Kidney (tissue), 13 donors: ENCODE measurements at regions not wholly inside any gene's neighbourhood (a gene's known extent, or its start where the extent isn't known, plus 50 kb on each side); places are given as distances from the start of the nearest gene placed in this dataset.
A peak's percentile ranks its signal among the peaks of the same experiment; 100 is the strongest.

Experiments used
- DNase-seq, 5 donors: peaks; one replicate each; pipeline ENCODE4 v3.0.0-alpha.2; 2013 to 2020
- FAIRE-seq: peaks from 2 replicates; lab custom pipeline; 2012; peaks lifted over from hg19 to GRCh38; lab: Jason Lieb, UNC
- H3K27ac ChIP-seq, 2 donors: one replicate each; pipeline ENCODE4 v1.7.0; 2013; ENCODE audit warnings: low read depth in 2 of 2, low read length in 2 of 2, inconsistent platforms in 1 of 2
- H3K27me3 ChIP-seq: one replicate; pipeline ENCODE4 v1.7.1; 2013; ENCODE audit warnings: low read length, inconsistent platforms; ENCODE audit not compliant: control insufficient read depth, insufficient read depth
- H3K36me3 ChIP-seq, 3 donors: one replicate each; pipeline versions ENCODE4 v1.7.0 to v1.7.1; 2013; ENCODE audit warnings: low read length in 3 of 3, control low read depth in 1 of 3, inconsistent platforms in 1 of 3; ENCODE audit not compliant: insufficient read depth in 3 of 3, control insufficient read depth in 2 of 3
- H3K4me1 ChIP-seq, 3 donors: one replicate each; pipeline versions ENCODE4 v1.7.0 to v1.7.1; 2013; ENCODE audit warnings: low read length in 3 of 3, inconsistent platforms in 1 of 3, low read depth in 1 of 3; ENCODE audit not compliant: control insufficient read depth in 2 of 3, insufficient read depth in 2 of 3
- H3K4me3 ChIP-seq, 3 donors: one replicate each; pipeline versions ENCODE4 v1.7.0 to v1.8.1; 2013; ENCODE audit warnings: low read length in 3 of 3, control low read depth in 1 of 3, inconsistent platforms in 1 of 3
- H3K9ac ChIP-seq, 3 donors: one replicate each; pipeline versions ENCODE4 v1.7.0 to v1.7.1; 2013; ENCODE audit warnings: low read length in 3 of 3, control low read depth in 1 of 3, inconsistent platforms in 1 of 3
- H3K9me3 ChIP-seq, 3 donors: one replicate each; pipeline versions ENCODE4 v1.7.0 to v1.7.1; 2013; ENCODE audit warnings: low read length in 3 of 3, control low read depth in 1 of 3, inconsistent platforms in 1 of 3; ENCODE audit not compliant: control insufficient read depth in 2 of 3, insufficient read depth in 1 of 3
- intact Hi-C: fragments of 100-400 bp; cut with DNase I; formaldehyde crosslinking; loops from one replicate; pipeline ENCODE4 v1.11.1; 2022
- TF ChIP-seq, protein P1 (sequence below): IDR thresholded peaks from 3 replicates; pipeline ENCODE4 v1.5.1; 2012; ENCODE audit warnings: mild to moderate bottlenecking, moderate library complexity, borderline replicate concordance; ENCODE audit not compliant: insufficient read depth; ENCODE audit errors: extremely low read depth
- donor health status: control.
- donor health status: control.
- donor health status: control.
- donor health status: control.
- donor health status: control.
- donor health status: DM: yes; HTN: yes; CAD: no.
- donor health status: Normal renal cell carcinoma (clear cell type).

DNA sequence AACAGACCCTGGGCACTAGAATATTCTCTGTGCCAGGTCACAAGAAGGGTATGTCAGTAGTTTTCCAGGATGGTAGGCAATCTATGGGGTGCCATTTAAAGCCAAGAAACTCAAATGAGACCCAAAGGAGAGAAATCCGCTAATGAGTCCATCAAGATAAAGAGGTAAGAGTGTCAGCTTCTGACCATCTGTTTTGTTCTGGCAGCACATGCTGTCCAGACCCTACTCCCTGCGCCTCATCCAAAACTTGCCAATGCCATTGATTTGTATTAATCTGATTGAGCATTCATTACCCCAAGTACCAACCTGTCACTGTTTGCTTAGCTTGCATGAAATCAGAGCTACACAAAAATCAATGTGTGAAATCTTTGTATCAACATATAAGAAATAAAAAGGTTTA lies 229.0 kb downstream of the BLID start:
- H3K27me3 ChIP-seq: no peaks in the 10 kb centered on the region
- TF ChIP-seq, protein P1, sequence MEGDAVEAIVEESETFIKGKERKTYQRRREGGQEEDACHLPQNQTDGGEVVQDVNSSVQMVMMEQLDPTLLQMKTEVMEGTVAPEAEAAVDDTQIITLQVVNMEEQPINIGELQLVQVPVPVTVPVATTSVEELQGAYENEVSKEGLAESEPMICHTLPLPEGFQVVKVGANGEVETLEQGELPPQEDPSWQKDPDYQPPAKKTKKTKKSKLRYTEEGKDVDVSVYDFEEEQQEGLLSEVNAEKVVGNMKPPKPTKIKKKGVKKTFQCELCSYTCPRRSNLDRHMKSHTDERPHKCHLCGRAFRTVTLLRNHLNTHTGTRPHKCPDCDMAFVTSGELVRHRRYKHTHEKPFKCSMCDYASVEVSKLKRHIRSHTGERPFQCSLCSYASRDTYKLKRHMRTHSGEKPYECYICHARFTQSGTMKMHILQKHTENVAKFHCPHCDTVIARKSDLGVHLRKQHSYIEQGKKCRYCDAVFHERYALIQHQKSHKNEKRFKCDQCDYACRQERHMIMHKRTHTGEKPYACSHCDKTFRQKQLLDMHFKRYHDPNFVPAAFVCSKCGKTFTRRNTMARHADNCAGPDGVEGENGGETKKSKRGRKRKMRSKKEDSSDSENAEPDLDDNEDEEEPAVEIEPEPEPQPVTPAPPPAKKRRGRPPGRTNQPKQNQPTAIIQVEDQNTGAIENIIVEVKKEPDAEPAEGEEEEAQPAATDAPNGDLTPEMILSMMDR: no peak
- H3K4me3 ChIP-seq: no peak overlapping the region
- no peak overlapping the region for H3K27ac ChIP-seq
- H3K9ac ChIP-seq: no peak overlapping the region
- H3K9me3 ChIP-seq: no peaks in the 10 kb centered on the region
- FAIRE-seq (no peak), DNase-seq (no peak)
- intact Hi-C loops: no loop called here
- no peaks in the 10 kb centered on the region for H3K36me3 ChIP-seq
- no peaks in the 10 kb centered on the region for H3K4me1 ChIP-seq

DNA sequence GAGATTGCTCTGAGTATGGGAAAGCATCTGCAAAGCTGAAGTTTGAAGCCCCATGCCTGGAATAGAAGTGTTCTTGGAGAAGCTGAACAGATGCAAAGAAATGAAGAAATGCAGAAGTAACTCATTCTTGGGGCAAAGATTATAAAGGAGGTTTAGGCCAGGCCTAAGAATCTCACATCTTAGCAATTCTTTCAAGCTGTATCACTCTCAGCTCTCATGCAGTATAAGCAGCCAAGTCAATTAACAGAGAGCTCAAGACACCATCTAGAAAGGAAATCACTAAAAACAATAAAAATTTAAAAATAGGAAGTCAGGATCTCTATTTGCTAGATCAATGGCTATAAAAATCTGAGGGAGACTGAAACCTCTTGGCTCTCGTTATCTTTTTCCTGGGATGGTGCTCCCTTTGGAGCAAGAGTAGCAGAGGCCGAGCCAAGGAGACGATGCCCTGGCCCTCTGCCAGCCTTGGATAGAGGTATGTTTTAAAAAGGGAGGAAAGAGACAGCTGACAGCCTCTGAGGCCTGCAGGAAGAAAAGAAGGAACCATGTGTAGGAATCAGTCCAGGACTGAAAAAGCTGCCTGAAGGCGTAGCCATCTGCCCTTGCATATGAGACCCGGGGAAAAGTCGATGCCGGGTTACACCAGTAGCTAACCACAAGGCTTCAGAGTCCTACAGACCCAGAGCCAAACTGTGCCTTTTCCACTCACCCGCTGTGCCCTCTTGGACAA lies 229.8 kb downstream of the BLID start:
- FAIRE-seq: no peak
- H3K9me3 ChIP-seq: no peaks in the 10 kb centered on the region
- H3K4me3 ChIP-seq: no peak overlapping the region
- H3K4me1 ChIP-seq: no peaks in the 10 kb centered on the region
- intact Hi-C loops: no loop called here
- no peaks in the 10 kb centered on the region for H3K27me3 ChIP-seq
- H3K9ac ChIP-seq: no peak overlapping the region
- TF ChIP-seq, protein P1: no peak
- H3K36me3 ChIP-seq: no peaks in the 10 kb centered on the region
- no peak overlapping the region for H3K27ac ChIP-seq
- DNase-seq: peak in 1 of 5 donors; percentile 22

DNA sequence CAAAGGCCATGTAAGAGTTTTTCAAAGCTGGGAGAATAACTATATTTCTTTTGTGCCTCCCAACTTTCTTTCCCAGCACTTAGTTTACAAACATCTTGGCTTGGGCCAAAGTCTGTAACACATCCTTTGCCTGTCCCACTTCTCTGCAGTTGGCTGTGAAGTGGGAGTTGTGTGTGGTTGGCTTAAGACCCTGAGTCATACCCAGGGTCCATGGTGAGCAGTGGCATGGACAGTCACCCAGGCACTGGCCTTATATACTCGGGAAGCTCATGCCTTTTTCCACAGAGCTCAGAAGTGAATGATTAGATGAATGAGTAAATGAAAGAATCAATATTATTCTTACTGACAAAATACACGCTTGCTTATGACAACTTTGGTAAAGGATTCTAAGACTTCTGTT lies 231.4 kb downstream of the BLID start:
- FAIRE-seq: no peak

More for the DNA sequence above, 231.4 kb downstream of the BLID start:
- no peak overlapping the region for H3K9ac ChIP-seq
- no peak overlapping the region for H3K4me3 ChIP-seq
- H3K4me1 ChIP-seq: no peaks in the 10 kb centered on the region
- no peak overlapping the region for H3K27ac ChIP-seq
- no peaks in the 10 kb centered on the region for H3K9me3 ChIP-seq
- TF ChIP-seq, protein P1: no peak
- no peaks in the 10 kb centered on the region for H3K27me3 ChIP-seq
- no peaks in the 10 kb centered on the region for H3K36me3 ChIP-seq
- intact Hi-C loops: no loop called here
- DNase-seq: no peak
